ENCODE measurements at regions not wholly inside any gene's neighbourhood (a gene's known extent, or its start where the extent isn't known, plus 50 kb on each side); places are given as distances from the start of the nearest gene placed in this dataset.

DNA sequence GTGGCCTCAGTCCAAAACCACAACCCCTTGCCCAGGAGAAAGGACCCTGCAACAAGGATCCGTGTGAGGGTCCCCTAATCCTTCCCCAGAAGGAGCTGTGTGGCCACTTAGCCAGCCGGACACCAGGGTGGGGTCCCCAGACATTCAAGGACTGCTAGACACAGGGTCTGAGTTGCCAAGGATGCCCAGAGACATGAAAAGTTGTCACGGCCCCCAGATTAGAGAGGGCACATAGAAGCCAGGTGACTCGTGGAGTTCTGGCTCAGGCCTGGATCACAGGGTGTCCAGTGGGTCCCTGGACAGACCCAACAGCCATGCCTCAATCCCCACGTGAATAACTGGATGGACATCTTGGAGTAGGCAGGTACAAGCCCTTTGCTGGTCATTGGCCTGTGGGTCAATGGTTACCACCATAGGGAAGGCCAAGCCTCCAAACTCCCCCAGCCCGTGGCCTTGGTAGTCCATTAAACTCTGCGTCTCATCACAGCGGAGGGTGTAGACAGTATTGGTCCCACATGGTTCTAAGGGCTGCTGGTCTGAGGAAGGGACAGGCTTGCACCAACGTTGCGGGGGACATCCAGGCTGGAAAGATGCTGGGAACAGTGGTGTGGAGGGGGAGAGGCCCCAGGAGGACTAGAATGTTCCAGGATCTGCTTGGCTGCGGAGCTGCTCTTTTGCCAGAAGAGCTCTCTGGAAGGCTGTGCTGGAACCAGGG is 205.9 kb upstream of the PPP2R2D start:
- DNase-seq, result no peak

DNA sequence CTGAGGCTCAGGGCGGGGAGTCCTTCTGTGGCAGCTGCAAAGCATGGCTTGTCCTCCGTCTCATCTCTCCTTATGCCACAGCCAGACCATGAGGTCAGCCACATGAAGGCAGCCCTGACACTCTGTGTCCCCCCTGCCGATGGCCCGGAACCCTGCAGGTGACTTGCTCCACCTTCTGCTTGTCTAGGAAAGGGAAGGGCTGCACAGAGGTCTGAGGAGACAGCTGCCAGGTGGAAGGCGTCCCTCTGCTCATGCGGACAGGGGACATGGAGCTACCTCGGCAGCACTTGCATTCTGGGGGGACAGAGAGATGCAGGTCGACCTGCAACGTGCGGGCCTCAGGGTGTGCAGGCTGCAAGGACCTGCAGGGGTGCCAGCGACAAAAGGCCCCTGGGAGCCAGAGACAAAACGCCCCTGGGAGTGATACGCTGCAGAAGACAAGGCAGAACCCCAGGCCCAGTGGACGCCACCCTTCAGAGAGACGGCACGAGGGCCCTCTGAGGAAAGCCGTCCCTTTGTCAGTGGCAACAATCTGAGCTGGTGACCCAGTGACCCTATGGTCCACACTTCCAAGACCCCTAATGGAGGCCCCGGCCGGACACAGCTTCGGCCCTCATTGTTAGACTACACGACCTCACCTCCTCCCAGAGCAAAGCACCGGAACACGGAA is 205.2 kb upstream of the PPP2R2D start:
- DNase-seq, result no peak

DNA sequence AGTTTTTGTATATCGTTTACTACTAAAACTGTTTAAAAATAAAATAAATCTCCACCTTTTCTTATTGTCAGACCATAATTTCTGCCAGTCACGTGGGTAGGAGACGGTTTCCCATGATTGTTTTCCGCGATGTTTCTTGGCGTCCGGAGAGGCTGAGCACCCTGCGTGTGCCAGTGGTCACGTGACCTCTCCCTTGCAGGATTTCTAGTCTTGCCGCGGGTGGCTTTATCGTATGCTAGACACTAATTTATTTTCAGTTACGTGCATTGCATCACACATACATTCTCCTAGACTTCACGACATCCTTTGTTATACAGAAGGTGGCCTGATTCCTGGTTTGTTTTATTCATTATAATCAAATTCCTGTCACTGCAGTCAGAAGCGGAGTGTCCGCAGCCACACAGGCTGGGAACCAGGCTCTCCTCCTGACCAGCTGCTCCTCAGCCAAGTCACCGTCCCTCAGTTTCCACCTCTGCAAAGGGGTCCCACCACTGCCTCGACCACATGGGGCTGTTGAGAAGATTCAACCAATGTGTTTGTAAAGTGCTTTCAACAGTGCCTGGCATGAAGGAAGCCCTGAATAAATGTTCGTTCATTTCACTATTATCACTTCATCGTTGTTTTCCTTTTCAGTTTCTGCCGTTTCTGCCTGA is 203.2 kb upstream of the PPP2R2D start:
- DNase-seq, result no peak

DNA sequence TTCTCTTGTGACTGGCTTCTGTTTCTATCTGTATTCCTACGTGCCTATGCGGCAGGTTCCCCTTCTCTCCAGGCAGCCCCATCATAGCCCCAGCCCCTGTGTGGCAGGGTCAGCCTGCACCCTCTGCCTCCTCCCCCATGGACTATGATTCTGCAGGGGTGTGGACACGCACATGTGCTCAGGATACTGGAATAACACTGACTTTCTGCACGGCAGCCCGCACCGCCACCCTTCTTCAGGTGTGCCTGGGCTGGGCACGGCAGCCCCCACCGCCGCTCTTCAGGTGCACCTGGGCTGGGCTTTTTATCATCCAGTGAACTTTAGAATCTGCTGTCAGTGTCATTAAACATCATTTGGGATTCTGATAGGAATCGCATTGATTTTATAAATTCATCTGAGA is 202.6 kb upstream of the PPP2R2D start:
- no peak for DNase-seq

DNA sequence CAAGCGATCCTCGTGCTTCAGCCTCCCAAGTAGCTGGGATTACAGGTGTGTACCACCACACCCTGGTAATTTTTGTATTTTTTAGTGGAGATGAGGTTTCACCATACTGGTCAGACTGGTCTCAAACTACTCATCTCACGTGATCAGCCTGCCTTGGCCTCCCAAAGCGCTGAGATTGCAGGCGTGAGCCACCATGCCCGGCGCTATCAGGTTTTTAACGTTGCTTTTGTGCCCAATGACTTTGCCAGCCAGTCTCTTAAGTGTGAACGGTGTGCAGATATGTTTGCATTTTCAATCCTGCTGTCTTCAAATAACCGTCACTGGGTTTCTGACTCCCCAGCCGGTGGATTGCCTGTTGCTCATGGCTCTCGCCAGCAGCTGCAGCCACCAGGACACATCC is 201.8 kb upstream of the PPP2R2D start:
- DNase-seq, result no peak

DNA sequence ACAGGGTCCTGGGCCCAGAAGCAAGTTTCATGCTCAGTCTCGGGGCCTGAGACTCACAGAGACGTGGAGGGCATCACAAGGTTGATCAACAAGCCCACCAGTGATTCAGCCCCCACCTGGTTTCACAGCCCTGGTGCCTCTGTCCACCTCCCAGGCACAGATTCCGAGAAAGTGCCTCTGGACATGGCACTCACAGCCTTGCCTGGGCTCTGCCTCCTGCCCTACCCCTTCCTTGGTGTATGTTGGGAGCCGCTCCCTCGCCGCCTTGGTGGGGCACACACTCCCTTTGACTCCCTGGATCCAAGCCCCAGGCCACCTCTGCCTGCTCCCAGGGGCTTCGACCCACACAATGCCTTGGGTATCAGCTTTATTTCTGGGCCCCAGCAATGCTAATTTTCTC is 200.8 kb upstream of the PPP2R2D start:
- DNase-seq, result no peak

DNA sequence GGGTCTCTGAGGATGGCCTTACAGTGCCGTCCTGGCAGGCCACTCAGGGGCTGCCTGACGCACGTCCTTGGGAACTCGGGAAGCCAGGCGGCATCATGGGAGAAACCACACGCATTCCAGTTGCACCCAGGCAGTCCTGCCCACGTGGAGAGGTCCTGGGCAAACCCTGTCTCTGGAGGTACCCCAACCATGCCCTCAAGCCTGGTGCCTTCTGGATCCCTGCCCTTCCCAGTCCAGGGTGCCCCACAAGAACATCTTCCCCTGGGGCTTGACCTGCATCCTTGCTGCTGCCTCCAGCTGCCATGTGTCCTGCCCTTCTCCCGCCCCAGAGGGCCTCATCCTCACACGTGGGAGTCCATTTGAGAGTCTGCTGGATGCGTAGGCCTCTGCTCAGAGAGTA is 200.3 kb upstream of the PPP2R2D start:
- DNase-seq, result no peak

DNA sequence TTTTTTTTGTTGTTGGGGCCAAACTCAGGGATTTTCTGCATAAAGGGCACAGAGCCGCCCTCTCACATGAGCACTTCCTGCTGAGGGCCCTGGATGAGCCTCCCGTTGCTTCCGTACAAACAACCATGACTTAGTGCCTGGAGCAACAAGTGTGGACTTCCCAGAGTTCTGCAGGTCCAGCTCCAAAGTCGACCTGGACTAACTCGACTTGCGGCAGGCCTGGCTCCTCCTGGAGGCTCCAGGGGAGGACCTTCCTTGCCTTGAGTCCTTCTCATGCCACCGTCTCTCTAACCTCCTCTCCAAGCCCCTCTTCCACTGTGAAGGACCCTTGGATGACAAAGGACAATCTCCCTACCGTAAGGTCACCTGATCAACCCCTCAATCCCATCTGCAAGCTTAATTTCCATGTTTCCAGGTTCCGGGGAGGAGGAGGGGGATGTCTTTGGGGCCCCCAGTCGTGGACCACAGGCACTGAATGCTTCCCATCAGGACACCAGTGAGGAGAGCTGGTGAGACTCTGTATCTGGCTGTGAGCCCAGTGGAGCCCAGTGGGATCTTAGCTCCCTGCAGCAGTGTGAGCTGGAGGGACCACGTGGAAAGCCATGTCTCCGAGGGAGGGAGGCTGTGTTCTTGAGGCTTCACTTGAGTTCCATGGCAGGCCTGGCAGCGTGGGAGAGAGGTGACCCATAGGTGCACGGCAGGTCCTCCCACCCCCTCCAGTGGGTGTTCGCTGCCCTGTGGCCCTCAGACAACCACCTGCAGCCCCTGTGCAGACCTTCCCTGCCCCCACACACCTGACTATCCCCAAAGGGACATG is 199.5 kb upstream of the PPP2R2D start:
- DNase-seq, result no peak

DNA sequence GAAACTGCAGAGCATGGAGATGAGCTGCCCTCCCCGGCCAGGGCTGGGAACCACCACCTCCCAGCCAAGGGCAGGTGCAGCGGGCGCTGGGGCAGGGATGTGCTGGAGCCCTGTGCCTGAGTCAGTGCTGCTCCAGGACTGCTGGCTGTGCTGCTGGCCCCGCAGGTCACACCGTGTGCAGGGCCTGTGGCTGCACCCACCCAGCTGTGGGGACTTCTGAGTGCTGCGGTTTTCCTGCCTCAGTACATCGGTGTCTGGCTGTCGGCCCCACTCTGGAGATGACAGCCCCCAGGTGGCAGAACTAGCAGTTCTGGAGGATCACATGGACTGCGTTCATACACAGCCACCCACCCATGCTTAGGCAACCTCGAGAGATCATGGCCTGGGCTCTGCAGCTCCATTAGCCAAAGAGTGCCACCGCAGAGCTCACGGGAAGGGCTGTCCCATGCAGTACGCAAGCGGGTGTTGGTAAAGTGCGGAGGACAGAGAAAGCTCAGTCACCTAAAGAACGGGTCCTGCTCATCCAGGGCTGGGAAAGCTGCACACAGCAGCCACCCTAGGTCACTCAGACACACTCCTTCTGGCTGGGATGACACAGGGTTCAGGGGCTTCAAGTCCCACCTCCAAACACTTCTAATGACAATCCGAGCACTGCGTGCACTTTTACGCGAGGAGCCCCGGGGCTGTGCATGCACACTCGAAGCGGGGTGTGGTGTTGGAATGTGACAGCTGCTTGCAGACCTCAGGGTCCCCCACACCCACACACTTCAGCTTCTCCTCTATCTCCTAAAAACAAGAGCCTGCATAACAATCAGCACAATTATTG is 198.1 kb upstream of the PPP2R2D start:
- no peak for DNase-seq

DNA sequence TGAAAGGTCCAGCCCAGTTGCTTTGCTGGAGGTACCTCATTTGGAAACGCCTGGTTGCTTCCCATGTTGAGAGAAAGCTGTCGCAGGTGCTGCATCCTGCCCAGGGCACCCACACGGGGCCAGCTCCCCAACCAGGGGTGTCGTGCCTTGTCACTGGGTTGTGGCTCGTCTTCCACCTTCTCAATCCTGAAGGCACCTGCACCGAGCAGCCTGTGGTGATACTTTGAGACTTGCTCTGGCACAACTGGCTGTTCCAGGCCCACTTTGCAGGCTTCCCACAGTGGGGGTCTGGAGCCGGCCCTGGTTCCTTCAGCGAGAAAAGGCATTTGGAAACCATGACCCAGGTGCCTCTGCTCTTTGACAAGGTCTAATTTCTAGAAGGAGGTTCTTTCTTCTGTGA is 197.3 kb upstream of the PPP2R2D start:
- DNase-seq, result no peak

DNA sequence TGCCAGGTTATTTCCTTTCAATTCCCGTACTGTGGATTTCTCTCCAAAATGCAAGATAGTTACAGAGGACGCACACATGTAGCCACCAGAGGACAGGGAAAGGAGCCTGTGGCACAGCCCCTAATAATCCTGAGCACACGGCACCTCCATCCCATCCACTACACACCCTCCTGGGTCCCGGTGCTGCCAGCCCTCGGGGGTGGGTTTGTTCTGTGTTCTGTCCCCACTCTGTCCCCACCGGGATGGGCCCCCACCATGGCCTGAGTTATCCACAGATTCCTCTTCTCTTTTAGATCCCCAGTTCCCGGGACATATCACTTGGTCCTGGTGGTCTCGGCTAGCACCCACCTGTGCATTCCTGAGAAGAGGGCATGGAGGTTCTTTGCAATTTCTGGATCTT is 196.9 kb upstream of the PPP2R2D start:
- DNase-seq, result no peak

DNA sequence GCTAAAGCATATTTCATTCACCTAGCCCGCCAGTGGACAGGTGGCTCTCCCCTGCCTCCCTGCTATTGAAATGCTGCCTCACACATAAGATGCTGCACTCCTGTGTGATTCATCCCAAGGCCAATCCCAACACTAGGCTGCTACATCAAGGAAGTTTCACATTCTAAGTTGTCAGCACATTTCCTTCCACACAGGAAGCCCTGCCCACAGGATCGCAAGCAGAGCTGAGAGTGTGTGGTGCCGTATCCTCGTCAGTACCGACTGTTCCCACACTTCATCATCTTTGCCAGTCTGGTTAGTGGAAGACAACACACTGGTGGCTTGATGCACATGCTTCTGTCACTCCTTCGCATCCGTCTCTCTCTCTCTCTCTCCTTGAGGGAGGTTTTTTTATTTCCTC is 194.3 kb upstream of the PPP2R2D start:
- no peak for DNase-seq

DNA sequence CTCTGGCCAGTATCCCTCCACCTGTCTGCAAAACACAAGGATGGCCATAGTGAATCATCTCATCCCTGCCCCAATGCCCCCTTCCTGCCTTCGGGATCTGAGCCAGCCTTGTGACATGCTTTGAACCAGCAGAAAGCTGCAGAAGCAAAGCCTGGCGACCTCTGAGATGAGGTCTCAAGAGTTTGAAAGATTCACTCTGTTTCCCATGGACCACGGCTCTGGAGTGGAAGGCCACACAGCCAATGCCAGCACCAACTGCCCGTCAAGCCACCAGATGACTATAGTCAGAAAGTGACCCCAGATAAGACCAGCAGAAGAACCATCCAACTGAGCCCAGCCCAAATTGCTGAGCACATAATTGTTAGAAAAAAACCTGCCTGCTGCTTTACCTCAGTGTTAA is 193.9 kb upstream of the PPP2R2D start:
- no peak for DNase-seq

DNA sequence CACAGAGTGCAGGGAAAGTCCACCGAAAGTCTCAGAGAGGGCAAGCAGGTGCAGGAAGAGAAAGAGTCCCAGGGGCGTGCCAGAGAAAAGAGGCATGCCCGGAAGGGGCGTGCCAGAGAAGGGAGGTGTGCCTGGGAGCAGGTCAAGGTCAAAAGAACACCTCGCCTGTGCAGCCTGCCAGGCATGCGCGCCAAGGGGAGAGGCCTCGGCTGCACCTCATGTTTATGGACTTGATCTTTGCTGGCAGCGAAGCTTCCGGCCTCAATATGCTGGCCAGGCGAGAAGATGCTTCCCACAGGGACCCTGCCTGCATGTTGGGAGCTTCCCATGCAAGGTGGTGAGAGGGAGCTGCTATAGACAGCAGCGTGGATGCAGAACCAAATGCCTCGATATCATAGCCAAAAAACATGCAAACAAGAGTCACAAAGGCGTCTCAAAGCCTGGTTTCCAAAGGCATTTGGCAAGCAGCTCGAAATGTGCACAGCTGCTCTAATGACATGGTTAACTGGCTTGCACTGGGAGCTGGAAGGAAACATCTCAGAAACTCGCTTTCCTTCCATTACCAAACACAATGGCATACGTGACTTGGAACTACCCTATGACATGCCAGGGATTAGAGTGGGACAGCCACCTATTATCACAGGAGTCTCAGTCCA is 192.5 kb upstream of the PPP2R2D start:
- no peak for DNase-seq

DNA sequence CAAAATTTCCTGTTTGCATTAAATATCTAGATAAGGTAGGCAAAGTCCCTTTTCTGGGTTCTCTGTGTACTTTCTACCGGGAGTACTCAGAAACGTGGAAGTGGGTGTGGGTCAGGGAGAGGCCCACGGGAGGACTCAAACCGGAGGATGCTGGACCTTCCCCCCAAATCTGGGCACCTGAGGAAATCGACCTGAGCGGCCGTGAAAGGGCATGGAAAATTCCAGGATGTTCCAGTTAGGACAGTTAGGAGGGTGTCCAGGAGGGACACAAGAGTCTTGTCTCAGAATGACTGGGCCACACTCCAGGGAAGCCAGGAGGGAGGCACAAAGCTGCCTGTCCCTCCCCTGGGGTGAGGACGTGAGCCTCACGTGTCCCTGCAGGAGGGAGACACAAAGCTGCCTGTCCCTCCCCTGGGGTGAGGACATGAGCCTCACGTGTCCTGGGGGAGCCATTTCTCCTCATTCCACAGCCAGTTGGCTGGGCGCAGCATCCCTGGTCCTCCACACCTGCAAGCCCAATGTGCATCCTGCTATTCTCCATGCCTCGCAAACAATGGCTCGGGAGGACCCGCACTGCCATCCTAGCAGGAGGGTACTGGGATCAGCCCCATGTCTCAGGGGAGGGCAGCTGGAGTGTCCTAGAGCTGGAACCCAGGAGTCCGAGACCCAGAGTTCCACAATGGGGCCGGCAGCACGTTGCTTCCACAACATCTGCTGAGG is 190.5 kb upstream of the PPP2R2D start:
- DNase-seq, result no peak

DNA sequence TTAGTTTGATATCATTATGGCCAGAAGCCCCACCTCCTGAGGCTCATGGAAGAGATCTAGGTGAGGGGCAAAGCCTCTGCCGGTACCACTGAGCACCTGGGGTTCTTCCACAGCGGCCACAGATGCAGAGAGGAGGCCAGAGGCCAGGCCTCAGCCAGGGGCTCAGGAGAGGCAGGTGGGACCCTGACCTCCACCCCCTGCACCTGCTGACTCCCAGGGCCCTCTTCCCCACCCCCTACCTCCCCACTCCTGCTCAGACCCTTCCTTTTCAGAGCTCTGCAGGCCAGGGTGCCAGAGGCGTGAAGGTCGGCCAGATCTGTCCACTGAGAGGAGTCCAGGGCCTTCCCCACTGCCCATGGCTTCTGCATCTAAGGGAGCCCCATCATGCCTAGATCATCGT is 178.7 kb upstream of the PPP2R2D start:
- no peak for DNase-seq

DNA sequence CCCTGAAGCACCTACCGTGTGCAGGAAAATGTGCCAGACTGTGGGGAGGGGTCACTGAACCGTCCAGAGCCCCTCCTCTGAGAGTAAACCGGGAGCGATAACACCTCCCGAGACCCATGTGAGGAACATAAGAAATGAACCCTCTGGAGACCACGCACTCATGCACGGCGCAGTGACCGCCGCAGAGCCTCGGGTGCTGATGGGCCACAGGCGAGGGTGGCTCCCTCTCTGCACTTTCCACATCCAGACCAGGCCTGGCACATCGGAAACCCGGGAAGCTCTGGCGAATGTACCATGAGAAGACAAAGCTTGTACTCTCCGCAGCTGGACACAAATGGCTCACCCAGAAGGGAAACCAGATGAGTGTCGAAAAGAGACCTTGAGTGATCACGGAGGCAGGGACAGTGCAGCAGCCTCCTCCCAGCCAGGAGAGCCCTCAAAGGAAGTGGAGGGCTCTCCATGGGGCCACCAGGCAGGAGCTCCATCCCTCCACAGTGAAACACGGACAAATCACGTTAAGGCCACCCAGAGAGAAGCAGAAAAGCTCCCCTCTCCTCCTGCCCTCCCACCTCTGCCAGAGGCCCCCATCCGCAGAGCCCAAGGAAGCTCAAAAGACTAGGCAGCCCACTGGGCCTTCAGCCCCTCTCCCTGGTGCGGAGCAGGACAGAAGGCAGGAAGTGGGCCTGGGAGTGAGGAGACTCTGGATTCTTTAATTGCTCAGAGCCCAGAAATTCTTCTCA is 178.1 kb upstream of the PPP2R2D start:
- no peak for DNase-seq

DNA sequence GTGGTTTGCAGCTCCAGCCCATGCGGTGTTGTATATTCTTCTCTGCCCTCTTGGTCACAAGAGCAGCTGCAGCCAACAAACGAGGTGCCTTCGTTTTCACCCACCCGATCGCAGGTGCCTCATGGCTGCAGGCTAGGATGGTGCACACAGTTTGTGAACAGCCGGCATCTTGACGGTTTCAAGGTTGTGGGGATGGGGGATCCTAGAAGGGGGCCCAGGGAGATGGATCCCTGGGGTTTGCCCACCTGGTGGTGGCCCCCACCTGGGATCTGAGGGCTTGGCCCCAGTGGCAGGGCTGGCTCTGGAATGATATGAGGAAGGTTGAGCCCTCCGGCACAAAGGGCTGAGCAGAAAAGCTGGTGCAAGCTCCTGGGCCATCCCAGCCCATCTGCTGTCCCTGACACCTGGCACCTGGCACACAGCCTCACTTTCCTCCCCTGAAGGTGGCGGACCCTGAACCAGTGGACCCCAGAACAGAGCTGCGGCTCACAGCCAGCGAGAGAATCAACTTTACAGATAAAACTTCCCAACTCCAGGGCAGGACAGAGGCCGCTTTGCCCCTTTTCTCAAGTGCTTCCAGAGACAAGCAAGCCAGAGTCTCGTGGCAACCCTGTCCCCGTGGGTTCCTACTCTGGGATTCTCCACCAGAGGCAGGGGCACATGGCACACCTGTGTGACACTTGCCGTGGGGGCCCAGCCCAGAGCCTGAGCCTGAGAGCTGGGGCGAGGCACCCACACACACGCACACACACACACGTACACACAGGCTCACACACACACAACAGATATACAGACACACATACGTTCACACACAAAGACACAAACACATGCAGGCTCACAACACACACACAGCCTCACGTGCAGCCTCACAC is 177.3 kb upstream of the PPP2R2D start:
- no peak for DNase-seq

DNA sequence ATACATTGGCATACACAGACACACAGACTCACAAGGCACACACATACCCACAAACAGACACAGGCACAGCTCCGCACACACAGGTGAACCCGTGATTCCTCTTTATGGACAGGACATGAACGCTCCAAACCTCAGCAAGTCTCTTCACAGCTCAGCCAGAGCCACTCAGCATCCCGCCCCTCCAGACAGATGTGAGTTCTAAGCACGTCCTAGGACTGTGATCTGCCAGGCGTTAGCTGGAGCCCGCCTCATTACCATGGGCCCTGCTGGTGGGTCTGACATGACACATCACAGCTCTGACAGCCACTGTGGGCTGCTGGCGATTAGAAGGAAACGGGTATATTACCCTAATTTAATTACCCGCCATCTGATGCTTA is 176.7 kb upstream of the PPP2R2D start:
- DNase-seq, result no peak
